ENCODE measurements at regions not wholly inside any gene's neighbourhood (a gene's known extent, or its start where the extent isn't known, plus 50 kb on each side); places are given as distances from the start of the nearest gene placed in this dataset.
"Not testable (repeated sequence)": the region's sequence is repeated elsewhere in the genome, so short reads cannot be mapped to it uniquely, and the experiment has no call there.

GRCh38 chr14:59058776-59059175, 129.7 kb upstream of the DAAM1 start:
- DNase-seq (ENCODE audit: low spot score), result not testable (repeated sequence)

GRCh38 chr14:59060841-59061240, 127.6 kb upstream of the DAAM1 start:
- no peak for DNase-seq (ENCODE audit: low spot score)

GRCh38 chr14:59061292-59061691, 127.2 kb upstream of the DAAM1 start:
- no peak for DNase-seq (ENCODE audit: low spot score)

- no peak for DNase-seq (ENCODE audit: low spot score)
Observed at GRCh38 chr14:59063259-59063658, 125.2 kb upstream of the DAAM1 start.

GRCh38 chr14:59067127-59067894, 121.2 kb upstream of the DAAM1 start:
- DNase-seq (ENCODE audit: low spot score), result no peak

- DNase-seq (ENCODE audit: low spot score), result no peak
Observed at GRCh38 chr14:59069163-59069854, 119.2 kb upstream of the DAAM1 start.

- no peak for DNase-seq (ENCODE audit: low spot score)
Observed at GRCh38 chr14:59075506-59075905, 113.0 kb upstream of the DAAM1 start.

GRCh38 chr14:59081720-59082119, 106.7 kb upstream of the DAAM1 start:
- no peak for DNase-seq (ENCODE audit: low spot score)

- DNase-seq (ENCODE audit: low spot score), result no peak
Observed at GRCh38 chr14:59085207-59085739, 103.2 kb upstream of the DAAM1 start.

GRCh38 chr14:59086241-59086882, 102.1 kb upstream of the DAAM1 start:
- DNase-seq (ENCODE audit: low spot score), result no peak

- DNase-seq (ENCODE audit: low spot score), result no peak
Observed at GRCh38 chr14:59087240-59087639, 101.2 kb upstream of the DAAM1 start.

GRCh38 chr14:59087711-59088110, 100.8 kb upstream of the DAAM1 start:
- no peak for DNase-seq (ENCODE audit: low spot score)

GRCh38 chr14:59090572-59090971, 97.9 kb upstream of the DAAM1 start:
- no peak for DNase-seq (ENCODE audit: low spot score)

GRCh38 chr14:59091404-59091803, 97.1 kb upstream of the DAAM1 start:
- no peak for DNase-seq (ENCODE audit: low spot score)

- DNase-seq (ENCODE audit: low spot score), result no peak
Observed at GRCh38 chr14:59091976-59092375, 96.5 kb upstream of the DAAM1 start.

GRCh38 chr14:59093902-59094301, 94.6 kb upstream of the DAAM1 start:
- DNase-seq (ENCODE audit: low spot score), result no peak

GRCh38 chr14:59096303-59096702, 92.2 kb upstream of the DAAM1 start:
- DNase-seq (ENCODE audit: low spot score), result no peak

- DNase-seq (ENCODE audit: low spot score), result no peak
Observed at GRCh38 chr14:59097681-59098080, 90.8 kb upstream of the DAAM1 start.

GRCh38 chr14:59098377-59098776, 90.1 kb upstream of the DAAM1 start:
- peak; percentile 3 for DNase-seq (ENCODE audit: low spot score)

- DNase-seq (ENCODE audit: low spot score), result no peak
Observed at GRCh38 chr14:59100205-59100604, 88.3 kb upstream of the DAAM1 start.

- DNase-seq (ENCODE audit: low spot score), result no peak
Observed at GRCh38 chr14:59101476-59101875, 87.0 kb upstream of the DAAM1 start.

- DNase-seq (ENCODE audit: low spot score), result no peak
Observed at GRCh38 chr14:59103396-59103795, 85.1 kb upstream of the DAAM1 start.

- no peak for DNase-seq (ENCODE audit: low spot score)
Observed at GRCh38 chr14:59107819-59108218, 80.6 kb upstream of the DAAM1 start.
